WTC11 (cell line): ENCODE measurements at regions not wholly inside any gene's neighbourhood (a gene's known extent, or its start where the extent isn't known, plus 50 kb on each side); places are given as distances from the start of the nearest gene placed in this dataset.
"Not testable (repeated sequence)": the region's sequence is repeated elsewhere in the genome, so short reads cannot be mapped to it uniquely, and the experiment has no call there.

Source experiments
- ATAC-seq: fragments of 200-7000 bp; cut with Tn5 transposase; 2 replicates; pipeline ENCODE4 v1.10.0; 2021; ENCODE audit warnings: mild to moderate bottlenecking, moderate library complexity
- CTCF ChIA-PET: fragments of 300-600 bp; sonication (Branson Sonifier 250); formaldehyde crosslinking; loops from one replicate; lab custom pipeline; 2021; ENCODE audit warnings: antibody characterized with exemption; lab: Charles Lee
- POLR2A ChIA-PET: fragments of 350-600 bp; sonication (Branson Sonifier 250); formaldehyde crosslinking; loops from one replicate; lab custom pipeline; 2021; ENCODE audit warnings: antibody characterized with exemption; lab: Charles Lee
- DNase-seq: peaks from one replicate; pipeline ENCODE4 v3.0.0; 2021; ENCODE audit warnings: low spot score
- H3K27ac Mint-ChIP-seq: 2 replicates; pipeline ENCODE4 v1.8.0; 2021; ENCODE audit warnings: mixed read lengths
- H3K27me3 Mint-ChIP-seq: 2 replicates; pipeline ENCODE4 v1.8.0; 2021; ENCODE audit warnings: low read depth, mild to moderate bottlenecking, moderate library complexity, mixed read lengths
- H3K36me3 Mint-ChIP-seq: 2 replicates; pipeline ENCODE4 v1.8.0; 2021; ENCODE audit warnings: mixed read lengths
- H3K4me1 Mint-ChIP-seq: 2 replicates; pipeline ENCODE4 v1.8.0; 2022; ENCODE audit warnings: mixed read lengths
- H3K4me3 Mint-ChIP-seq: 2 replicates; pipeline ENCODE4 v1.8.0; 2021; ENCODE audit warnings: mild to moderate bottlenecking, moderate library complexity, mixed read lengths
- H3K9me3 Mint-ChIP-seq: 2 replicates; pipeline ENCODE4 v1.8.0; 2021; ENCODE audit warnings: mixed read lengths
- EMX1 ChIP-seq: fragments of 250-450 bp; sonication (Bioruptor Pico); IDR thresholded peaks from 2 replicates; pipeline ENCODE4 v1.8.0; 2021; ENCODE audit warnings: mild to moderate bottlenecking
- FOXP1 ChIP-seq: sonication (generic); formaldehyde crosslinking; IDR thresholded peaks from 2 replicates; pipeline ENCODE4 v1.8.0; 2022; ENCODE audit warnings: missing genetic modification reagents, mild to moderate bottlenecking, moderate library complexity, borderline replicate concordance
- HMGA2 ChIP-seq: fragments of 250-450 bp; sonication (Bioruptor Pico); IDR thresholded peaks from 2 replicates; pipeline ENCODE4 v1.4.0; 2021; ENCODE audit warnings: mild to moderate bottlenecking, moderate library complexity
- JUN ChIP-seq: sonication (generic); formaldehyde crosslinking; IDR thresholded peaks from 2 replicates; pipeline ENCODE4 v1.8.0; 2023; ENCODE audit warnings: mild to moderate bottlenecking, missing genetic modification reagents
- MLX ChIP-seq: sonication (generic); formaldehyde crosslinking; IDR thresholded peaks from 2 replicates; pipeline ENCODE4 v1.8.1; 2023; ENCODE audit warnings: mild to moderate bottlenecking, missing genetic modification reagents, moderate library complexity
- MXD4 ChIP-seq: fragments of 250-450 bp; sonication (Bioruptor Pico); IDR thresholded peaks from 2 replicates; pipeline ENCODE4 v1.8.0; 2021; ENCODE audit warnings: mild to moderate bottlenecking, moderate library complexity, borderline replicate concordance
- NFATC4 ChIP-seq: fragments of 250-450 bp; sonication (Bioruptor Pico); IDR thresholded peaks from 2 replicates; pipeline ENCODE4 v1.9.0; 2021; ENCODE audit warnings: mild to moderate bottlenecking
- RELA ChIP-seq: sonication (generic); formaldehyde crosslinking; IDR thresholded peaks from 2 replicates; pipeline ENCODE4 v1.8.1; 2022; ENCODE audit warnings: missing genetic modification reagents, mild to moderate bottlenecking, borderline replicate concordance
- SOX15 ChIP-seq: fragments of 250-450 bp; sonication (Bioruptor Pico); IDR thresholded peaks from 2 replicates; pipeline ENCODE4 v1.9.0; 2021; ENCODE audit warnings: mild to moderate bottlenecking
- ZBTB43 ChIP-seq: sonication (generic); formaldehyde crosslinking; IDR thresholded peaks from 2 replicates; pipeline ENCODE4 v1.8.1; 2023; ENCODE audit warnings: mild to moderate bottlenecking, missing genetic modification reagents
- ZMAT4 ChIP-seq: fragments of 250-450 bp; sonication (Bioruptor Pico); IDR thresholded peaks from 2 replicates; pipeline ENCODE4 v1.9.0; 2021; ENCODE audit warnings: mild to moderate bottlenecking
- ZNF416 ChIP-seq: fragments of 250-450 bp; sonication (Bioruptor Pico); IDR thresholded peaks from 2 replicates; pipeline ENCODE4 v1.9.0; 2021; ENCODE audit warnings: mild to moderate bottlenecking, inconsistent platforms
- TF ChIP-seq, protein P1 (sequence below): sonication (generic); formaldehyde crosslinking; IDR thresholded peaks from 2 replicates; pipeline ENCODE4 v1.8.0; 2022; ENCODE audit warnings: mild to moderate bottlenecking, missing genetic modification reagents

DNA sequence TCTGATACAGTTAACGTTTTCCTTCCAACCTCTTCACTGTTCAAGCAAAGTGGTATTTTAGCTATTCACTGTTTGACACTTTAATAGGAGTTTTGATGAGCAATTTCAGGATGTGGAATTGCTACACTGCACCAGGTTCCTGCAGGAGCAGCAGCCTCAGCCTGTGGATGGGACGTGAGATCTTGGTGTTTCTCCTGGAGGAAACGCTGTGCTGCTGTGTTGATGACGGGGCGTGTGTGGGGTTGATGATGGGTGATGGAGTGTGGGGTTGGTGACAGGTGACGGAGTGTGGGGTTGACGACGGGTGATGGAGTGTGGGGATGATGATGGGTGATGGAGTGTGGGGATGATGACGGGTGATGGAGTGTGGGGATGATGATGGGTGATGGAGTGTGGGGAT is 98.9 kb downstream of the RTP5 start (continued):
- TF ChIP-seq MLX (CRISPR knock-in tag) (no peak), ZNF416 (CRISPR knock-in tag) (no peak), JUN (CRISPR knock-in tag) (no peak), MXD4 (CRISPR knock-in tag) (no peak), ZBTB43 (CRISPR knock-in tag) (no peak)

DNA sequence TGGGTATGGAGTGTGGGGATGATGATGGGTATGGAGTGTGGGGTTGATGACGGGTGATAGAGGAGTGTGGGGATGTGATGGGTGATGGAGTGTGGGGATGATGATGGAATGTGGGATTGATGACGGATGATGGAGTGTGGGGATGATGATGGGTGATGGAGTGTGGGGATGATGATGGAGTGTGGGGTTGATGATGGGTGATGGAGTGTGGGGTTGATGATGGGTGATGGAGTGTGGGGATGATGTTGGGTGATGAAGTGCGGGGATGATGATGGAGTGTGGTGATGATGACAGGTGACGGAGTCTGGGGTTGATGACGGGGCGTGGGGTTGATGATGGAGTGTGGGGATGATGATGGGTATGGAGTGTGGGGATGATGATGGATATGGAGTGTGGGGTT is 99.7 kb downstream of the RTP5 start:
- H3K27ac Mint-ChIP-seq, H3K4me1 Mint-ChIP-seq, POLR2A ChIA-PET, H3K4me3 Mint-ChIP-seq, H3K27me3 Mint-ChIP-seq, CTCF ChIA-PET, ATAC-seq, DNase-seq: not testable (repeated sequence)
- peaks cover 11% of the 10 kb centered on the region for H3K36me3 Mint-ChIP-seq
- H3K9me3 Mint-ChIP-seq: peaks cover 12% of the 10 kb centered on the region

GRCh38 chr2:241970716-241971115 is 101.2 kb downstream of the RTP5 start:
- H3K27me3 Mint-ChIP-seq: no peaks in the 10 kb centered on the region
- ChIA-PET POLR2A (no interaction called here), CTCF (no interaction called here)
- H3K4me1 Mint-ChIP-seq: no peaks in the 10 kb centered on the region
- H3K4me3 Mint-ChIP-seq: no peak overlapping the region
- no peak overlapping the region for H3K27ac Mint-ChIP-seq
- peaks cover 11% of the 10 kb centered on the region for H3K36me3 Mint-ChIP-seq
- no peak for DNase-seq
- no peak for ATAC-seq
- TF ChIP-seq RELA (CRISPR knock-in tag) (no peak), FOXP1 (no peak), NFATC4 (CRISPR knock-in tag) (no peak)
- TF ChIP-seq, protein P1, sequence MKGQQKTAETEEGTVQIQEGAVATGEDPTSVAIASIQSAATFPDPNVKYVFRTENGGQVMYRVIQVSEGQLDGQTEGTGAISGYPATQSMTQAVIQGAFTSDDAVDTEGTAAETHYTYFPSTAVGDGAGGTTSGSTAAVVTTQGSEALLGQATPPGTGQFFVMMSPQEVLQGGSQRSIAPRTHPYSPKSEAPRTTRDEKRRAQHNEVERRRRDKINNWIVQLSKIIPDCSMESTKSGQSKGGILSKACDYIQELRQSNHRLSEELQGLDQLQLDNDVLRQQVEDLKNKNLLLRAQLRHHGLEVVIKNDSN (CRISPR knock-in tag): no peak
- TF ChIP-seq, all 79 proteins: peak for 0
- peaks cover 12% of the 10 kb centered on the region for H3K9me3 Mint-ChIP-seq

- H3K27ac Mint-ChIP-seq: no peak overlapping the region
- H3K4me1 Mint-ChIP-seq: no peaks in the 10 kb centered on the region
- DNase-seq (no peak), ATAC-seq (no peak)
- POLR2A ChIA-PET: no interaction called here
- no peak overlapping the region for H3K4me3 Mint-ChIP-seq
- peaks cover 9% of the 10 kb centered on the region for H3K9me3 Mint-ChIP-seq
- no peak for TF ChIP-seq JUN (CRISPR knock-in tag)
- TF ChIP-seq ZMAT4 (CRISPR knock-in tag): no peak
- no peak for TF ChIP-seq SOX15 (CRISPR knock-in tag)
- no peak for TF ChIP-seq EMX1 (CRISPR knock-in tag)
- TF ChIP-seq MLX (CRISPR knock-in tag): no peak
- no peak for TF ChIP-seq HMGA2 (CRISPR knock-in tag)
- peaks cover 11% of the 10 kb centered on the region for H3K36me3 Mint-ChIP-seq
- CTCF ChIA-PET: interaction anchor here (1.3 kb wide), 1 partner anchor 23 kb away, joined by 7 read pairs; no protein-coding TSS in a partner anchor
- no peaks in the 10 kb centered on the region for H3K27me3 Mint-ChIP-seq
Observed at GRCh38 chr2:241974096-241974495, 104.6 kb downstream of the RTP5 start.

- DNase-seq: no peak
- Mint-ChIP-seq H3K36me3 (peaks cover 11% of the 10 kb centered on the region), H3K4me1 (no peaks in the 10 kb centered on the region), H3K27me3 (no peaks in the 10 kb centered on the region), H3K27ac (no peak overlapping the region), H3K4me3 (no peak overlapping the region), H3K9me3 (peaks cover 9% of the 10 kb centered on the region)
- ChIA-PET POLR2A (no interaction called here), CTCF (interaction anchor here (1.3 kb wide), 1 partner anchor 24 kb away, joined by 7 read pairs; no protein-coding TSS in a partner anchor)
- ATAC-seq: no peak
- TF ChIP-seq ZMAT4 (CRISPR knock-in tag): no peak
Observed at GRCh38 chr2:241974851-241975592, 105.5 kb downstream of the RTP5 start.
